ENCODE measurements at regions not wholly inside any gene's neighbourhood (a gene's known extent, or its start where the extent isn't known, plus 50 kb on each side); places are given as distances from the start of the nearest gene placed in this dataset.

GRCh38 chr17:12457493-12457892 is 208.2 kb upstream of the MYOCD start:
- in situ Hi-C loops (cut with MboI): no loop called here
- no peaks in the 10 kb centered on the region for H3K4me1 ChIP-seq (ENCODE audit: control insufficient read depth, insufficient read depth, low read length)
- DNase-seq (ENCODE audit: low read depth, low spot score) (no peak), ATAC-seq (no peak), FAIRE-seq (no peak)
- no peaks in the 10 kb centered on the region for H4K20me1 ChIP-seq (ENCODE audit: control insufficient read depth, insufficient read depth)
- H3K9ac ChIP-seq (ENCODE audit: control insufficient read depth, insufficient read depth, low read length): no peak overlapping the region
- no peak overlapping the region for H3K4me3 ChIP-seq
- POLR2A ChIA-PET: no interaction called here
- RAD21 ChIA-PET (ENCODE audit: unreplicated experiment): no interaction called here
- H2AFZ ChIP-seq (ENCODE audit: control insufficient read depth, low read depth, low read length): no peak overlapping the region
- TF ChIP-seq EGR1 (IDR thresholded peaks at IDR 0.05; ENCODE audit: borderline replicate concordance in 1 of 2, low read depth in 2 of 2, low read length in 2 of 2): no peak
- no peak for TF ChIP-seq TAF1 (IDR thresholded peaks at IDR 0.05; ENCODE audit: borderline replicate concordance, low read depth, low read length)
- no peak for TF ChIP-seq JUND (IDR thresholded peaks at IDR 0.05; ENCODE audit: low read depth, low read length)
- TF ChIP-seq YBX1 (IDR thresholded peaks at IDR 0.05): no peak
- no peak for TF ChIP-seq CHD2 (IDR thresholded peaks at IDR 0.05; ENCODE audit: borderline replicate concordance, low read depth, low read length)
- no peak for TF ChIP-seq TBL1XR1 (IDR thresholded peaks at IDR 0.05; ENCODE audit: low read depth, low read length)
- no peak for TF ChIP-seq BHLHE40 (IDR thresholded peaks at IDR 0.05; ENCODE audit: borderline replicate concordance in 1 of 2, low read depth in 2 of 2, low read length in 1 of 2)
- TF ChIP-seq CBFB (IDR thresholded peaks at IDR 0.05; ENCODE audit: low read depth): no peak
- no peak for TF ChIP-seq CUX1 (IDR thresholded peaks at IDR 0.05; ENCODE audit: insufficient replicate concordance, low read depth, low read length)
- TF ChIP-seq SIN3A (IDR thresholded peaks at IDR 0.05; ENCODE audit: low read depth, low read length): no peak
- no peak for TF ChIP-seq ZNF217 (IDR thresholded peaks at IDR 0.05)
- TF ChIP-seq NBN (IDR thresholded peaks at IDR 0.05): no peak
- TF ChIP-seq LARP7 (IDR thresholded peaks at IDR 0.05): no peak
- TF ChIP-seq NFYB (IDR thresholded peaks at IDR 0.05; ENCODE audit: insufficient read depth, low read depth, low read length): no peak
- TF ChIP-seq DPF2 (IDR thresholded peaks at IDR 0.05): no peak
- no peak for TF ChIP-seq ZBED1 (IDR thresholded peaks at IDR 0.05; ENCODE audit: borderline replicate concordance)
- no peak for TF ChIP-seq RAD51 (IDR thresholded peaks at IDR 0.05)
- H3K79me2 ChIP-seq (ENCODE audit: control insufficient read depth, insufficient read depth, low read length): no peaks in the 10 kb centered on the region
- H3K27ac ChIP-seq (ENCODE audit: control insufficient read depth, insufficient read depth): no peak overlapping the region
- 0% methylated on average over 1 of the region's 1 CpG for WGBS (ENCODE audit: insufficient coverage, insufficient replicate concordance, low lambda C conversion rate, missing lambda C conversion rate)
- H3K27me3 ChIP-seq (replicated peaks in 1 of 2; ENCODE audit: control insufficient read depth in 2 of 2, insufficient read depth in 2 of 2, low read length in 1 of 2): no peaks in the 10 kb centered on the region
- BruUV-seq (replicated peaks): no TSS peak
- H3K9me3 ChIP-seq (replicated peaks; ENCODE audit: control insufficient read depth, insufficient read depth, low read length): no peaks in the 10 kb centered on the region; the same call in 2 of the 3 replicates
- SMC1A ChIA-PET (ENCODE audit: uncharacterized antibody, unreplicated experiment): no interaction called here
- intact Hi-C loops (cut with micrococcal nuclease; ENCODE audit: unreplicated experiment): no loop called here
- no peak overlapping the region for H3K4me2 ChIP-seq (ENCODE audit: control insufficient read depth, insufficient read depth)
- CTCF ChIA-PET: no interaction called here
- H3K36me3 ChIP-seq (ENCODE audit: control insufficient read depth in 2 of 2, insufficient read depth in 2 of 2, low read length in 1 of 2): no peaks in the 10 kb centered on the region

Measured in GM12878 (cell line).